ENCODE measurements at regions not wholly inside any gene's neighbourhood (a gene's known extent, or its start where the extent isn't known, plus 50 kb on each side); places are given as distances from the start of the nearest gene placed in this dataset.

DNA sequence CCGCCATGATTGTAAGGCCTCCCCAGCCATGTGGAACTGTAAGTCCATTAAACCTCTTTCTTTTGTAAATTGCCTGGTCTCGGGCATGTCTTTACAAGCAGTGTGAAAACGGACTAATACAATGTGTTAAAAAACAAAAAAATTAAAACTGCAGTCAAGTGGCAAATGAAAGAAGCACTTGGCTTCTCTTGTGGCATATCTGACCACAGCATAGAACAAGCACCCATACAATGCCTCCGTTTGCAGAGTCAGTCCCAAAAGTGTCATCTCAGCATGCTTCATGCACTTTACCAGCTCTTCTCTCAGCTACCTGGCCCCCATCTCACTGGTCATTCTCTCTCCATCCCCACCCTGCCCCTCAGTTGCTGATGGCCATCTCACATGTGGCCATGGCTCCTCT, 51.1 kb upstream of the DAPK1 start:
- no peak for DNase-seq (ENCODE audit: low read depth in 2 of 2)

DNA sequence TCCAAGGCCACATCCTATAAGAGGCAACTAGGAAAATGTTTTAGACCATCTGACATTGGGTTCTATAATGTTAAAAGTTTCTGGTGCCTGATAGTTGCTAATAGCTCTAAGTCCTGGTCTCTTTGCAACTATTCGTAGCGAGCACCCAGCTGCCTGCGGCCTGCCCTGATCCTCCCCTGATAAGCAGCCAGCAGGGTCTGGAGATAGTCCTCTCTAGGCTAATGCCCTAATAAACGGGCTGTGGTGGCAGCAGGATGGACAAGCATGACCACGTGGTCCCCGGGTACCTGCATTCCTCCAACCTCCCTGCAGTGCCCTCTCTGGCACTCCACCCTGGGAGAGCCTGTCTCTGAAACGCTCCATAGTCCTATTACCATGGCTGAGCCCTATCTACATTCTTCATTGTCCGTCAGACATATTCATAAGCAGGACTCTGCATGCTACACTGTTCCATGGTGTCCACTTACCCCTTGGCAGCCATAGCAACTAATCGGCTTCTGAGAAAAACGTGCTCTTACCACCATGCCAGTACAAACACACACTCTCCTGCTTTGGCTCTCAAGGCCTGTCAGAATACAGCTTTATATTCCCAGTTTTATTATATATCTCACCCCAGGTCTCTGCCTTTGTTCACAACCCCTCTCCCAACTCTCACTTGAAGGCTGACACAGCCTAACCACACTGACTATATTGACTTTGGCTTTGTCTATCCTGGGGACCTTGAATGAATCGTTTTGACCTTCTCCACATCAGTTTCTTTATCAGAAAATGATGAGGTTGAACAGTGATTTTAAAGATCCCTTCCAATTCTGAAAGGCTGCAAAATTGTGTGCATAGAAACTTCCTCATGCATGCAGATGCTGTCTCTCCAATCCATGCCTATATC, 49.9 kb upstream of the DAPK1 start:
- no peak for DNase-seq (ENCODE audit: low read depth in 2 of 2)
